ENCODE measurements at regions not wholly inside any gene's neighbourhood (a gene's known extent, or its start where the extent isn't known, plus 50 kb on each side); places are given as distances from the start of the nearest gene placed in this dataset.

DNA sequence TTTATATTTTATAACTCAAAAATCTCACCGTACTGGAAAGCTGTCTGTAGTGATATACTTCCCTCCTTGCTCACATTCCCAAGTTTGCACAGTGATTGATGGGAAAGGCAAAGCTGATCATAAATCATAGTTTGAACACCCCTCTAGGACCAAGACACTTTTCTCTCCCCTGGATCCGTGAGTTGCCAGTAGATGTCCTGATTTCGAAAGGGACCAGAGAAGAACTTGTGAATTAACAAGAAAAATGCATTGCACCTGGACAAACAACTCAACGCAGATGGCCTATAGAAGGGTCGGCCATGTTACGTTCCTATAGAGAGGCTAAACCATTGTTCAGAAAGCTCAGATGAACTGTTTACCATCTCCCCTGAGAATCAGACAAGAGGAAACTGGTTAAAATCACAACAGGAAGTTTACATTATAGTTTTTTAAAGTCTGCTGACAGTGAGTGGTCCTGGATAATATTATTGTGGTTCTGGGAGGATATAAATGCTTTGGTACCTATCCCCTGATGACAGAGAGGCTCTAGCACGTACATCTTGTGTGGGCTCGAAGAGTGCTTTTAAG, 124.0 kb upstream of the SLC45A1 start:
- no peak for DNase-seq (ENCODE audit: low read depth in 1 of 2, low spot score in 1 of 2)
- H3K27me3 ChIP-seq (ENCODE audit: insufficient read depth, poor library complexity, severe bottlenecking), result no peaks in the 10 kb centered on the region
- no peak overlapping the region for H3K27ac ChIP-seq (replicated peaks)

DNA sequence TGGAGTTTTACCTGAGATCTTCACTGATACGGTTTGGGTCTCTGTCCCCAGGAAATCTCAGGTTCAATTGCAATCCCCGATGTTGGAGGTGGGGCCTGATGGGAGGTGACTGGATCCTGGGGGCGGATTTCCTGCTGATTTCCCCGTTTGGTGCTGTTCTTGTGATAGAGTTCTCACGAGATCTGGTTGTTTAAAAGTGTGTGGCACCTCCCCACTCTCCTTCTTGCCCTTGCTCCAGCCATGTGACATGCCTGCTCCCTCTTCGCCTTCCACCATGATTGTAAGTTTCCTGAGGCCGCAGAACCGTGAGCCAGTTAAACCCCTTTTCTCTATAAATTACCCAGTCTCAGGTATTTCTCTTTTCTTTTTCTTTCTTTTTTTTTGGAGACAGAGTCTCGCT, 126.4 kb upstream of the SLC45A1 start:
- H3K27me3 ChIP-seq (ENCODE audit: insufficient read depth, poor library complexity, severe bottlenecking), result peaks cover under 1% of the 10 kb centered on the region
- no peak for DNase-seq (ENCODE audit: low read depth in 1 of 2, low spot score in 1 of 2)

More for the DNA sequence above, 124.0 kb upstream of the SLC45A1 start:
- TF ChIP-seq, protein P1, sequence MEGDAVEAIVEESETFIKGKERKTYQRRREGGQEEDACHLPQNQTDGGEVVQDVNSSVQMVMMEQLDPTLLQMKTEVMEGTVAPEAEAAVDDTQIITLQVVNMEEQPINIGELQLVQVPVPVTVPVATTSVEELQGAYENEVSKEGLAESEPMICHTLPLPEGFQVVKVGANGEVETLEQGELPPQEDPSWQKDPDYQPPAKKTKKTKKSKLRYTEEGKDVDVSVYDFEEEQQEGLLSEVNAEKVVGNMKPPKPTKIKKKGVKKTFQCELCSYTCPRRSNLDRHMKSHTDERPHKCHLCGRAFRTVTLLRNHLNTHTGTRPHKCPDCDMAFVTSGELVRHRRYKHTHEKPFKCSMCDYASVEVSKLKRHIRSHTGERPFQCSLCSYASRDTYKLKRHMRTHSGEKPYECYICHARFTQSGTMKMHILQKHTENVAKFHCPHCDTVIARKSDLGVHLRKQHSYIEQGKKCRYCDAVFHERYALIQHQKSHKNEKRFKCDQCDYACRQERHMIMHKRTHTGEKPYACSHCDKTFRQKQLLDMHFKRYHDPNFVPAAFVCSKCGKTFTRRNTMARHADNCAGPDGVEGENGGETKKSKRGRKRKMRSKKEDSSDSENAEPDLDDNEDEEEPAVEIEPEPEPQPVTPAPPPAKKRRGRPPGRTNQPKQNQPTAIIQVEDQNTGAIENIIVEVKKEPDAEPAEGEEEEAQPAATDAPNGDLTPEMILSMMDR (IDR thresholded peaks at IDR 0.05; ENCODE audit: insufficient read depth, low read length), result no peak
- H3K4me3 ChIP-seq (replicated peaks; ENCODE audit: insufficient read depth, low read length), result no peak overlapping the region

DNA sequence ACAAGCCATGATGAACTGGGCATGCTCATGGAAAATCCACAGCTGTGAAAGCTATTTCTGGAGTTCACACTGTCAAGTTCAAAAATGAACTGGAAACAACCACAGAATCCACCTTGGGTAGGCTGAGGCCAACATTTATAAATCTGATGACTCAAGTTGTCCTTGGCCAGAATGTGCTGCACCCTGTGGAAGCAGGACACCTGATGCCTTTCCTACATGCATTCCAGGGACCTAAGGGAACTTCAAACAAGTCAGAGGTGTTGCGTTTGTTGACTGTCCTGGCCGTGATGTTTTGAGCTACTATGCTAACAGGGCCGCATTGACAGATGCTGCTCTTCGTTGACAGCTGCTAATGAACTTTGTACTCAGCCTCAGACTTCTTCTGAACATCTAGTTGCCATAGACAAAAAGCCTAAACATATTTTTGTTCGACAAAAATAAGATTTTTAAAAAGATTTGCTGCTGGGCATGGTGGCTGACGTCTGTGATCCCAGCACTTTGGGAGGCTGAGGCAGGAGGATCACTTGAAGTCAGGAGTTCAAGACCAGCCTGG, 127.9 kb upstream of the SLC45A1 start:
- peaks cover 2% of the 10 kb centered on the region for H3K27me3 ChIP-seq (ENCODE audit: insufficient read depth, poor library complexity, severe bottlenecking)
- DNase-seq (ENCODE audit: low read depth in 1 of 2, low spot score in 1 of 2), result no peak
- H3K4me3 ChIP-seq (replicated peaks; ENCODE audit: insufficient read depth, low read length), result no peak overlapping the region
- TF ChIP-seq GABPA (IDR thresholded peaks at IDR 0.05; ENCODE audit: low read depth), result no peak
- TF ChIP-seq, protein P1 (IDR thresholded peaks at IDR 0.05; ENCODE audit: insufficient read depth, low read length), result no peak
- no peak for TF ChIP-seq POLR2AphosphoS5 (IDR thresholded peaks at IDR 0.05; ENCODE audit: low read depth)
- TF ChIP-seq SPI1 (IDR thresholded peaks at IDR 0.05; ENCODE audit: borderline replicate concordance, low read depth), result no peak
- TF ChIP-seq, protein P2, sequence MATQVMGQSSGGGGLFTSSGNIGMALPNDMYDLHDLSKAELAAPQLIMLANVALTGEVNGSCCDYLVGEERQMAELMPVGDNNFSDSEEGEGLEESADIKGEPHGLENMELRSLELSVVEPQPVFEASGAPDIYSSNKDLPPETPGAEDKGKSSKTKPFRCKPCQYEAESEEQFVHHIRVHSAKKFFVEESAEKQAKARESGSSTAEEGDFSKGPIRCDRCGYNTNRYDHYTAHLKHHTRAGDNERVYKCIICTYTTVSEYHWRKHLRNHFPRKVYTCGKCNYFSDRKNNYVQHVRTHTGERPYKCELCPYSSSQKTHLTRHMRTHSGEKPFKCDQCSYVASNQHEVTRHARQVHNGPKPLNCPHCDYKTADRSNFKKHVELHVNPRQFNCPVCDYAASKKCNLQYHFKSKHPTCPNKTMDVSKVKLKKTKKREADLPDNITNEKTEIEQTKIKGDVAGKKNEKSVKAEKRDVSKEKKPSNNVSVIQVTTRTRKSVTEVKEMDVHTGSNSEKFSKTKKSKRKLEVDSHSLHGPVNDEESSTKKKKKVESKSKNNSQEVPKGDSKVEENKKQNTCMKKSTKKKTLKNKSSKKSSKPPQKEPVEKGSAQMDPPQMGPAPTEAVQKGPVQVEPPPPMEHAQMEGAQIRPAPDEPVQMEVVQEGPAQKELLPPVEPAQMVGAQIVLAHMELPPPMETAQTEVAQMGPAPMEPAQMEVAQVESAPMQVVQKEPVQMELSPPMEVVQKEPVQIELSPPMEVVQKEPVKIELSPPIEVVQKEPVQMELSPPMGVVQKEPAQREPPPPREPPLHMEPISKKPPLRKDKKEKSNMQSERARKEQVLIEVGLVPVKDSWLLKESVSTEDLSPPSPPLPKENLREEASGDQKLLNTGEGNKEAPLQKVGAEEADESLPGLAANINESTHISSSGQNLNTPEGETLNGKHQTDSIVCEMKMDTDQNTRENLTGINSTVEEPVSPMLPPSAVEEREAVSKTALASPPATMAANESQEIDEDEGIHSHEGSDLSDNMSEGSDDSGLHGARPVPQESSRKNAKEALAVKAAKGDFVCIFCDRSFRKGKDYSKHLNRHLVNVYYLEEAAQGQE (IDR thresholded peaks at IDR 0.05; ENCODE audit: insufficient replicate concordance, low read depth), result no peak
- H3K27ac ChIP-seq (replicated peaks), result no peak overlapping the region

More for the DNA sequence above, 126.4 kb upstream of the SLC45A1 start:
- TF ChIP-seq SPI1 (IDR thresholded peaks at IDR 0.05; ENCODE audit: borderline replicate concordance, low read depth) (no peak), POLR2AphosphoS5 (IDR thresholded peaks at IDR 0.05; ENCODE audit: low read depth) (no peak), GABPA (IDR thresholded peaks at IDR 0.05; ENCODE audit: low read depth) (no peak)
- TF ChIP-seq, protein P1 (IDR thresholded peaks at IDR 0.05; ENCODE audit: insufficient read depth, low read length), result no peak
- TF ChIP-seq, protein P2 (IDR thresholded peaks at IDR 0.05; ENCODE audit: insufficient replicate concordance, low read depth), result no peak
- Histone ChIP-seq H3K4me3 (replicated peaks; ENCODE audit: insufficient read depth, low read length) (no peak overlapping the region), H3K27ac (replicated peaks) (no peak overlapping the region)

DNA sequence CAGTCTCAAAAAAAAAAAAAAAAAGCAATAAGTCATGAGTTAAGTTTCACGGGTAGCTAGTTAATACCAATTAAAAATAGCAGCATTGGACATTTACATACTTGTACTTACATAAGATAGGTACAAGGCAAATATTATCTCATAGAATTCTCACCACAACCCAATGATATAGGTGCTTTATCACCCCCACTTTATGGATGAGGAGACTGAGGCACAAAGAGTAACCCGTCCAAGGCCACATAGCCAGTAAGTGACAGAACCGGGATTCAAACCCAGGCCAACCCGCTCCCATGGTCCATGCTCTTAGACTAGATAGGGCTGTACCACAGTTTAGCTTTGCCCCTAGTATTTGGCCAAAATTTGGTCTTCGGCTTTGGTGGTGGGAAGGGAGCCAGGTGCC, 132.5 kb upstream of the SLC45A1 start:
- no peak overlapping the region for H3K4me3 ChIP-seq (replicated peaks; ENCODE audit: insufficient read depth, low read length)
- TF ChIP-seq, protein P2 (IDR thresholded peaks at IDR 0.05; ENCODE audit: insufficient replicate concordance, low read depth), result no peak
- TF ChIP-seq GABPA (IDR thresholded peaks at IDR 0.05; ENCODE audit: low read depth), result no peak
- no peak for TF ChIP-seq SPI1 (IDR thresholded peaks at IDR 0.05; ENCODE audit: borderline replicate concordance, low read depth)
- TF ChIP-seq, protein P1 (IDR thresholded peaks at IDR 0.05; ENCODE audit: insufficient read depth, low read length), result no peak
- TF ChIP-seq POLR2AphosphoS5 (IDR thresholded peaks at IDR 0.05; ENCODE audit: low read depth), result no peak
- no peak for DNase-seq (ENCODE audit: low read depth in 1 of 2, low spot score in 1 of 2)
- no peak overlapping the region for H3K27ac ChIP-seq (replicated peaks)
- peaks cover 2% of the 10 kb centered on the region for H3K27me3 ChIP-seq (ENCODE audit: insufficient read depth, poor library complexity, severe bottlenecking)
